Stomach (tissue), 4 donors: ENCODE measurements at regions not wholly inside any gene's neighbourhood (a gene's known extent, or its start where the extent isn't known, plus 50 kb on each side); places are given as distances from the start of the nearest gene placed in this dataset.
"Not testable (repeated sequence)": the region's sequence is repeated elsewhere in the genome, so short reads cannot be mapped to it uniquely, and the experiment has no call there.

Experiments
- CTCF ChIP-seq, 7 experiments: fragments of 450-650 bp in 4 of 7; fragments of 200-600 bp in 3 of 7; sonication (generic) in 3 of 7; IDR thresholded peaks; one replicate each; pipeline ENCODE4 v1.5.1; 2016 to 2019; ENCODE audit warnings: antibody characterized with exemption in 7 of 7, control low read depth in 2 of 7, mild to moderate bottlenecking in 1 of 7
- POLR2A ChIP-seq, 4 donors: fragments of 450-650 bp; IDR thresholded peaks; one replicate each; pipeline ENCODE4 v1.6.1; 2016; ENCODE audit warnings: antibody characterized with exemption in 4 of 4, control low read depth in 2 of 4, mild to moderate bottlenecking in 1 of 4, moderate library complexity in 1 of 4

GRCh38 chr5:177836191-177836590, 53.5 kb upstream of the FAM153A start:
- not testable (repeated sequence) for TF ChIP-seq CTCF, POLR2A (IDR thresholded peaks at IDR 0.05)
